ENCODE measurements at regions not wholly inside any gene's neighbourhood (a gene's known extent, or its start where the extent isn't known, plus 50 kb on each side); places are given as distances from the start of the nearest gene placed in this dataset.

DNA sequence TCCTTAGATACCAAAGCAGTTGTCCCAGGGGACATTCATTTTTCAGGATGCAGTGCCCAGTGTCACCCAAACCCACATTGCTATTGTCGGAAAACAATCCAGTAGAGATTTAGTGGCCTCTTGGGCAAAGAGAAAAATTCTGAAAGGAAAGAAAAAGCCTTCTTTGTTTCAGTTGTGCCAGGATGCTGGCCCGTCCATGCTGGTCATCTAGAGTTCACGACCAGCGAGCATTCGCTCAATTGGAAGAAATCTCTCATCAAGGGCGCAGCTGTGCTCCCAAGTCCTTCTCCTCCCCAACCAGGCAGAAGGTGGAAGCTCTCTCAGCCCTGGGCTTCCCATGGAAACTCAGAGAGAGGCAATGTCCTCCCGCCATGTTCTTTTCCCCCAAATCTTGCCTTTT is 123.7 kb downstream of the MTHFS start:
- no peak overlapping the region for H3K27ac ChIP-seq (ENCODE audit: extremely low read depth, low read depth, low read length)
- POLR2A ChIA-PET = no interaction called here
- CTCF ChIA-PET = interaction anchor here (1.4 kb wide), 1 partner anchor 220 kb away, joined by 4 read pairs; no protein-coding TSS in a partner anchor
- H3K4me1 ChIP-seq (ENCODE audit: control insufficient read depth, insufficient read depth, low read length) = no peaks in the 10 kb centered on the region
- TF ChIP-seq, protein P1, sequence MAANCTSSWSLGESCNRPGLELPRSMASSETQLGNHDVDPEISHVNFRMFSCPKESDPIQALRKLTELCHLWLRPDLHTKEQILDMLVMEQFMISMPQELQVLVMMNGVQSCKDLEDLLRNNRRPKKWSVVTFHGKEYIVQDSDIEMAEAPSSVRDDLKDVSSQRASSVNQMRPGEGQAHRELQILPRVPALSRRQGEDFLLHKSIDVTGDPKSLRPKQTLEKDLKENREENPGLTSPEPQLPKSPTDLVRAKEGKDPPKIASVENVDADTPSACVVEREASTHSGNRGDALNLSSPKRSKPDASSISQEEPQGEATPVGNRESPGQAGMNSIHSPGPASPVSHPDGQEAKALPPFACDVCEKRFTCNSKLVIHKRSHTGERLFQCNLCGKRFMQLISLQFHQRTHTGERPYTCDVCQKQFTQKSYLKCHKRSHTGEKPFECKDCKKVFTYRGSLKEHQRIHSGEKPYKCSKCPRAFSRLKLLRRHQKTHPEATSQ (tag by site-specific recombination; IDR thresholded peaks at IDR 0.05) = no peak
- TF ChIP-seq GLI4 (tag by site-specific recombination; IDR thresholded peaks at IDR 0.05) = no peak
- TF ChIP-seq, protein P2, sequence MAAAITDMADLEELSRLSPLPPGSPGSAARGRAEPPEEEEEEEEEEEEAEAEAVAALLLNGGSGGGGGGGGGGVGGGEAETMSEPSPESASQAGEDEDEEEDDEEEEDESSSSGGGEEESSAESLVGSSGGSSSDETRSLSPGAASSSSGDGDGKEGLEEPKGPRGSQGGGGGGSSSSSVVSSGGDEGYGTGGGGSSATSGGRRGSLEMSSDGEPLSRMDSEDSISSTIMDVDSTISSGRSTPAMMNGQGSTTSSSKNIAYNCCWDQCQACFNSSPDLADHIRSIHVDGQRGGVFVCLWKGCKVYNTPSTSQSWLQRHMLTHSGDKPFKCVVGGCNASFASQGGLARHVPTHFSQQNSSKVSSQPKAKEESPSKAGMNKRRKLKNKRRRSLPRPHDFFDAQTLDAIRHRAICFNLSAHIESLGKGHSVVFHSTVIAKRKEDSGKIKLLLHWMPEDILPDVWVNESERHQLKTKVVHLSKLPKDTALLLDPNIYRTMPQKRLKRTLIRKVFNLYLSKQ (tag by site-specific recombination; IDR thresholded peaks at IDR 0.05; ENCODE audit: borderline replicate concordance) = no peak
- no peak for TF ChIP-seq ZNF10 (tag by site-specific recombination; IDR thresholded peaks at IDR 0.05)
- TF ChIP-seq HOXA7 (CRISPR knock-in tag; IDR thresholded peaks at IDR 0.05; ENCODE audit: borderline replicate concordance) = no peak
- TF ChIP-seq ZBTB20 (tag by site-specific recombination; IDR thresholded peaks at IDR 0.05) = no peak
- no peak for TF ChIP-seq ZNF571 (tag by site-specific recombination; IDR thresholded peaks at IDR 0.05)
- TF ChIP-seq ZNF596 (tag by site-specific recombination; IDR thresholded peaks at IDR 0.05) = no peak
- H3K4me3 ChIP-seq (ENCODE audit: low read depth, low read length) = no peak overlapping the region
- no peaks in the 10 kb centered on the region for H3K36me3 ChIP-seq (ENCODE audit: control insufficient read depth in 2 of 2, insufficient read depth in 1 of 2, low read length in 2 of 2)
- no peaks in the 10 kb centered on the region for H3K9me3 ChIP-seq (ENCODE audit: control insufficient read depth, insufficient read depth, low read depth, low read length)

DNA sequence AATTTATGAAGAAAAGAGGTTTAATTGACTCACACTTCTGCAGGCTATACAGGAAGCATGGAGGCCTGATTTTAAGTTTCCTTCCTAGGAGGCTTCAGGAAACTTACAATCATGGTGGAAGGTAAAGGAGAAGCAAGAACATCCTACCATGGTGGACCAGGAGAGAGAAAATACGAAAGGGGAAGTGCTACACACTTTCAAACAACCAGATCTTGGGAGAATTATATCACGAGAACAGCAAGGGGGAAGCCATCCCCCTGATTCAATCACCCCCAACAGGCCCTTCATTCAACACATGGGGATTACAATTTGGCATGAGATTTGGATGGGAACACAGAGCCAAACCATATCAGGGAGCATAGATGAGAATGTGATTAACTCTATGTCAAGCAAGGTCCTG is 121.0 kb downstream of the MTHFS start:
- no peak overlapping the region for H3K27ac ChIP-seq (ENCODE audit: extremely low read depth, low read depth, low read length)
- POLR2A ChIA-PET = no interaction called here
- CTCF ChIA-PET = no interaction called here

DNA sequence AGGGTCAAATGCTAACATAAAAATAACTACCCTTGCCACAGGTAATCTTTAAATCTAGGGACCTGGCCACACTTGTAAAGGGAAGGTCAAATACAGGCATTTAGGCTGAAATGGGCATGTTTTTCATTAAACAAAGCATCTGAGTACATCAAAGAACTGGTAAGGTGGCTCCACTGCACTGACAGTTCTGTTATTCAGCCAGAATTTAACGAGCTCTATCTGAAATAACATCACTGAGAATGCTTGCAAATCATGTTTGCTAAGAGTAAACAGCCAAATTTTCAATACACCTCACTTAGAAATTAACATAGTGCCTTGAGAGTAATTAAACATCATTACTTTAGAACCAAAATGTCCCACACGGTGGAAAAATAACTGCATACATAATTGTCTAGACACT is 118.9 kb downstream of the MTHFS start:
- TF ChIP-seq ZNF521 (tag by site-specific recombination; IDR thresholded peaks at IDR 0.05) (no peak), ZNF473 (tag by site-specific recombination; IDR thresholded peaks at IDR 0.05) (no peak), ZNF23 (tag by site-specific recombination; IDR thresholded peaks at IDR 0.05; ENCODE audit: borderline replicate concordance) (no peak), ZNF664 (tag by site-specific recombination; IDR thresholded peaks at IDR 0.05) (no peak), ZNF10 (tag by site-specific recombination; IDR thresholded peaks at IDR 0.05) (no peak), ZNF560 (tag by site-specific recombination; IDR thresholded peaks at IDR 0.05; ENCODE audit: borderline replicate concordance) (no peak), ZNF514 (tag by site-specific recombination; IDR thresholded peaks at IDR 0.05) (no peak)
- TF ChIP-seq, protein P3, sequence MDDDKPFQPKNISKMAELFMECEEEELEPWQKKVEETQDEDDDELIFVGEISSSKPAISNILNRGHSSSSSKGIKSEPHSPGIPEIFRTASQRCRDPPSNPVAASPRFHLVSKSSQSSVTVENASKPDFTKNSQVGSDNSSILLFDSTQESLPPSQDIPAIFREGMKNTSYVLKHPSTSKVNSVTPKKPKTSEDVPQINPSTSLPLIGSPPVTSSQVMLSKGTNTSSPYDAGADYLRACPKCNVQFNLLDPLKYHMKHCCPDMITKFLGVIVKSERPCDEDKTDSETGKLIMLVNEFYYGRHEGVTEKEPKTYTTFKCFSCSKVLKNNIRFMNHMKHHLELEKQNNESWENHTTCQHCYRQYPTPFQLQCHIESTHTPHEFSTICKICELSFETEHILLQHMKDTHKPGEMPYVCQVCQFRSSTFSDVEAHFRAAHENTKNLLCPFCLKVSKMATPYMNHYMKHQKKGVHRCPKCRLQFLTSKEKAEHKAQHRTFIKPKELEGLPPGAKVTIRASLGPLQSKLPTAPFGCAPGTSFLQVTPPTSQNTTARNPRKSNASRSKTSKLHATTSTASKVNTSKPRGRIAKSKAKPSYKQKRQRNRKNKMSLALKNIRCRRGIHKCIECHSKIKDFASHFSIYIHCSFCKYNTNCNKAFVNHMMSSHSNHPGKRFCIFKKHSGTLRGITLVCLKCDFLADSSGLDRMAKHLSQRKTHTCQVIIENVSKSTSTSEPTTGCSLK (tag by site-specific recombination; IDR thresholded peaks at IDR 0.05) = no peak
- TF ChIP-seq, protein P4, sequence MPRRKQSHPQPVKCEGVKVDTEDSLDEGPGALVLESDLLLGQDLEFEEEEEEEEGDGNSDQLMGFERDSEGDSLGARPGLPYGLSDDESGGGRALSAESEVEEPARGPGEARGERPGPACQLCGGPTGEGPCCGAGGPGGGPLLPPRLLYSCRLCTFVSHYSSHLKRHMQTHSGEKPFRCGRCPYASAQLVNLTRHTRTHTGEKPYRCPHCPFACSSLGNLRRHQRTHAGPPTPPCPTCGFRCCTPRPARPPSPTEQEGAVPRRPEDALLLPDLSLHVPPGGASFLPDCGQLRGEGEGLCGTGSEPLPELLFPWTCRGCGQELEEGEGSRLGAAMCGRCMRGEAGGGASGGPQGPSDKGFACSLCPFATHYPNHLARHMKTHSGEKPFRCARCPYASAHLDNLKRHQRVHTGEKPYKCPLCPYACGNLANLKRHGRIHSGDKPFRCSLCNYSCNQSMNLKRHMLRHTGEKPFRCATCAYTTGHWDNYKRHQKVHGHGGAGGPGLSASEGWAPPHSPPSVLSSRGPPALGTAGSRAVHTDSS (tag by site-specific recombination; IDR thresholded peaks at IDR 0.05) = no peak
- TF ChIP-seq, protein P5, sequence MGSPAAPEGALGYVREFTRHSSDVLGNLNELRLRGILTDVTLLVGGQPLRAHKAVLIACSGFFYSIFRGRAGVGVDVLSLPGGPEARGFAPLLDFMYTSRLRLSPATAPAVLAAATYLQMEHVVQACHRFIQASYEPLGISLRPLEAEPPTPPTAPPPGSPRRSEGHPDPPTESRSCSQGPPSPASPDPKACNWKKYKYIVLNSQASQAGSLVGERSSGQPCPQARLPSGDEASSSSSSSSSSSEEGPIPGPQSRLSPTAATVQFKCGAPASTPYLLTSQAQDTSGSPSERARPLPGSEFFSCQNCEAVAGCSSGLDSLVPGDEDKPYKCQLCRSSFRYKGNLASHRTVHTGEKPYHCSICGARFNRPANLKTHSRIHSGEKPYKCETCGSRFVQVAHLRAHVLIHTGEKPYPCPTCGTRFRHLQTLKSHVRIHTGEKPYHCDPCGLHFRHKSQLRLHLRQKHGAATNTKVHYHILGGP (tag by site-specific recombination; IDR thresholded peaks at IDR 0.05) = no peak
- TF ChIP-seq, protein P6, sequence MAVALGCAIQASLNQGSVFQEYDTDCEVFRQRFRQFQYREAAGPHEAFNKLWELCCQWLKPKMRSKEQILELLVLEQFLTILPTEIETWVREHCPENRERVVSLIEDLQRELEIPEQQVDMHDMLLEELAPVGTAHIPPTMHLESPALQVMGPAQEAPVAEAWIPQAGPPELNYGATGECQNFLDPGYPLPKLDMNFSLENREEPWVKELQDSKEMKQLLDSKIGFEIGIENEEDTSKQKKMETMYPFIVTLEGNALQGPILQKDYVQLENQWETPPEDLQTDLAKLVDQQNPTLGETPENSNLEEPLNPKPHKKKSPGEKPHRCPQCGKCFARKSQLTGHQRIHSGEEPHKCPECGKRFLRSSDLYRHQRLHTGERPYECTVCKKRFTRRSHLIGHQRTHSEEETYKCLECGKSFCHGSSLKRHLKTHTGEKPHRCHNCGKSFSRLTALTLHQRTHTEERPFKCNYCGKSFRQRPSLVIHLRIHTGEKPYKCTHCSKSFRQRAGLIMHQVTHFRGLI (tag by site-specific recombination; IDR thresholded peaks at IDR 0.05) = no peak
- Histone ChIP-seq H3K9me3 (ENCODE audit: control insufficient read depth, insufficient read depth, low read depth, low read length) (no peaks in the 10 kb centered on the region), H3K4me1 (ENCODE audit: control insufficient read depth, insufficient read depth, low read length) (no peaks in the 10 kb centered on the region), H3K36me3 (ENCODE audit: control insufficient read depth in 2 of 2, insufficient read depth in 1 of 2, low read length in 2 of 2) (no peaks in the 10 kb centered on the region), H3K4me3 (ENCODE audit: low read depth, low read length) (no peak overlapping the region), H3K27ac (ENCODE audit: extremely low read depth, low read depth, low read length) (no peak overlapping the region)
- CTCF ChIA-PET = interaction anchor here (1.0 kb wide), 1 partner anchor 215 kb away, joined by 3 read pairs; no protein-coding TSS in a partner anchor
- POLR2A ChIA-PET = no interaction called here

More for the DNA sequence above, 121.0 kb downstream of the MTHFS start:
- H3K9me3 ChIP-seq (ENCODE audit: control insufficient read depth, insufficient read depth, low read depth, low read length) = no peaks in the 10 kb centered on the region
- H3K4me1 ChIP-seq (ENCODE audit: control insufficient read depth, insufficient read depth, low read length) = no peaks in the 10 kb centered on the region
- no peak for TF ChIP-seq ZNF529 (tag by site-specific recombination; IDR thresholded peaks at IDR 0.05; ENCODE audit: insufficient replicate concordance)
- TF ChIP-seq ZXDB (tag by site-specific recombination; IDR thresholded peaks at IDR 0.05) = no peak
- H3K36me3 ChIP-seq (ENCODE audit: control insufficient read depth in 2 of 2, insufficient read depth in 1 of 2, low read length in 2 of 2) = no peaks in the 10 kb centered on the region
- no peak overlapping the region for H3K4me3 ChIP-seq (ENCODE audit: low read depth, low read length)
